Adrenal gland (tissue), 9 donors: ENCODE measurements at regions not wholly inside any gene's neighbourhood (a gene's known extent, or its start where the extent isn't known, plus 50 kb on each side); places are given as distances from the start of the nearest gene placed in this dataset.

Experiments
- DNase-seq, 7 donors: peaks; one replicate each; pipeline ENCODE4 v3.0.0-alpha.2; 2019 to 2020
- H3K27ac ChIP-seq, 5 donors: fragments of 200-600 bp; sonication (generic) in 4 of 5; 1 replicate in 3 of 5; 2 replicates in 2 of 5; pipeline versions ENCODE4 v1.5.1 to v1.8.0; 2016 to 2020; ENCODE audit warnings: mild to moderate bottlenecking in 1 of 5
- H3K27me3 ChIP-seq: fragments of 200-600 bp; 2 replicates; pipeline ENCODE4 v1.8.0; 2021
- H3K36me3 ChIP-seq, 2 donors: fragments of 200-600 bp; replicated peaks in 1 of 2; 1 replicate in 1 of 2; 2 replicates in 1 of 2; pipeline versions ENCODE4 v1.5.1 to v1.8.0; 2018 to 2022
- H3K4me1 ChIP-seq, 2 donors: fragments of 200-600 bp; replicated peaks in 1 of 2; 1 replicate in 1 of 2; 2 replicates in 1 of 2; pipeline versions ENCODE4 v1.5.1 to v1.8.0; 2018 to 2021
- H3K4me3 ChIP-seq, 4 donors: fragments of 200-600 bp; sonication (generic) in 3 of 4; one replicate each; pipeline ENCODE4 v1.5.1; 2016 to 2018
- H3K9me3 ChIP-seq, 3 donors: fragments of 200-600 bp; sonication (generic) in 1 of 3; replicated peaks in 1 of 3; 1 replicate in 2 of 3; 2 replicates in 1 of 3; pipeline versions ENCODE4 v1.5.1 to v1.8.0; 2016 to 2021
- POLR2A ChIP-seq, 2 donors: fragments of 450-650 bp; IDR thresholded peaks; one replicate each; pipeline ENCODE4 v1.6.1; 2017; ENCODE audit warnings: antibody characterized with exemption in 2 of 2, mild to moderate bottlenecking in 2 of 2, moderate library complexity in 1 of 2
- WGBS, 4 donors: extraction: QIAGEN DNeasy Blood & Tissue Kit in 2 of 4; methylation state at CpG; one replicate each; pipeline versions ENCODE4 v1.1.5 to v1.1.7; 2013 to 2017; 5-methylcytosine and 5-hydroxymethylcytosine counted together
- intact Hi-C, 2 donors: fragments of 100-400 bp; cut with DNase I; formaldehyde crosslinking; loops; one replicate each; pipeline versions ENCODE4 v1.14.1 to v1.15.0; 2022 to 2023
- TF ChIP-seq, protein P1 (sequence below), 6 experiments: fragments of 450-650 bp in 4 of 6; fragments of 200-600 bp in 2 of 6; sonication (generic) in 1 of 6; IDR thresholded peaks; 1 replicate in 5 of 6; 2 replicates in 1 of 6; pipeline versions ENCODE4 v1.5.1 to v1.8.0; 2016 to 2021; ENCODE audit warnings: antibody characterized with exemption in 6 of 6, mild to moderate bottlenecking in 2 of 6, moderate library complexity in 1 of 6
- donor health status: healthy with polysubstance abuse.
- donor health status: Bipolar disorder and iron deficiency.
- donor health status: DM: yes; HTN: yes; CAD: no.
- donor health status: DM: no; HTN: no; CAD: no.
- donor health status: DM: no; HTN: no; CAD: no.

GRCh38 chr18:71951001-71951400 lies 593.1 kb downstream of the CBLN2 start:
- H3K4me3 ChIP-seq = no peak overlapping the region
- H3K27ac ChIP-seq = no peak overlapping the region
- WGBS, 4 donors = 62 to 74% (median 72%) methylated on average over 6 of the region's 6 CpGs
- no peak for DNase-seq
- intact Hi-C loops = no loop called here
- no peaks in the 10 kb centered on the region for H3K36me3 ChIP-seq
- H3K9me3 ChIP-seq = no peaks in the 10 kb centered on the region
- no peaks in the 10 kb centered on the region for H3K27me3 ChIP-seq
- TF ChIP-seq, protein P1, sequence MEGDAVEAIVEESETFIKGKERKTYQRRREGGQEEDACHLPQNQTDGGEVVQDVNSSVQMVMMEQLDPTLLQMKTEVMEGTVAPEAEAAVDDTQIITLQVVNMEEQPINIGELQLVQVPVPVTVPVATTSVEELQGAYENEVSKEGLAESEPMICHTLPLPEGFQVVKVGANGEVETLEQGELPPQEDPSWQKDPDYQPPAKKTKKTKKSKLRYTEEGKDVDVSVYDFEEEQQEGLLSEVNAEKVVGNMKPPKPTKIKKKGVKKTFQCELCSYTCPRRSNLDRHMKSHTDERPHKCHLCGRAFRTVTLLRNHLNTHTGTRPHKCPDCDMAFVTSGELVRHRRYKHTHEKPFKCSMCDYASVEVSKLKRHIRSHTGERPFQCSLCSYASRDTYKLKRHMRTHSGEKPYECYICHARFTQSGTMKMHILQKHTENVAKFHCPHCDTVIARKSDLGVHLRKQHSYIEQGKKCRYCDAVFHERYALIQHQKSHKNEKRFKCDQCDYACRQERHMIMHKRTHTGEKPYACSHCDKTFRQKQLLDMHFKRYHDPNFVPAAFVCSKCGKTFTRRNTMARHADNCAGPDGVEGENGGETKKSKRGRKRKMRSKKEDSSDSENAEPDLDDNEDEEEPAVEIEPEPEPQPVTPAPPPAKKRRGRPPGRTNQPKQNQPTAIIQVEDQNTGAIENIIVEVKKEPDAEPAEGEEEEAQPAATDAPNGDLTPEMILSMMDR (IDR thresholded peaks at IDR 0.05) = no peak
- TF ChIP-seq POLR2A (IDR thresholded peaks at IDR 0.05) = no peak
- no peaks in the 10 kb centered on the region for H3K4me1 ChIP-seq

GRCh38 chr18:71942433-71942832 lies 601.7 kb downstream of the CBLN2 start:
- no peaks in the 10 kb centered on the region for H3K4me1 ChIP-seq
- TF ChIP-seq POLR2A (IDR thresholded peaks at IDR 0.05) = no peak
- TF ChIP-seq, protein P1 (IDR thresholded peaks at IDR 0.05) = no peak
- intact Hi-C loops = no loop called here
- no peak overlapping the region for H3K4me3 ChIP-seq
- no peak for DNase-seq
- 57 to 72% (median 67%) methylated on average over 1 of the region's 1 CpG for WGBS, 4 donors
- H3K9me3 ChIP-seq = peaks cover 0 to 4% (median 0%) of the 10 kb centered on the region in 3 donors
- no peaks in the 10 kb centered on the region for H3K27me3 ChIP-seq
- H3K27ac ChIP-seq = no peak overlapping the region
- no peaks in the 10 kb centered on the region for H3K36me3 ChIP-seq

GRCh38 chr18:71939483-71939882 lies 604.7 kb downstream of the CBLN2 start:
- Histone ChIP-seq H3K4me3 (no peak overlapping the region), H3K27me3 (no peaks in the 10 kb centered on the region), H3K4me1 (no peaks in the 10 kb centered on the region), H3K9me3 (peaks cover 0 to 4% (median 0%) of the 10 kb centered on the region in 3 donors), H3K36me3 (no peaks in the 10 kb centered on the region), H3K27ac (no peak overlapping the region)
- no peak for DNase-seq
- intact Hi-C loops = no loop called here
- TF ChIP-seq, protein P1 (IDR thresholded peaks at IDR 0.05) = no peak
- no peak for TF ChIP-seq POLR2A (IDR thresholded peaks at IDR 0.05)

- no peaks in the 10 kb centered on the region for H3K27me3 ChIP-seq
- 56 to 61% (median 56%) methylated on average over 2 of the region's 2 CpGs for WGBS, 4 donors
Measured at GRCh38 chr18:71936744-71937143, 607.4 kb downstream of the CBLN2 start.

More at GRCh38 chr18:71936744-71937143, 607.4 kb downstream of the CBLN2 start:
- TF ChIP-seq, protein P1 (IDR thresholded peaks at IDR 0.05) = no peak
- no peak for TF ChIP-seq POLR2A (IDR thresholded peaks at IDR 0.05)
- intact Hi-C loops = no loop called here
- peaks cover 0 to 4% (median 0%) of the 10 kb centered on the region in 3 donors for H3K9me3 ChIP-seq
- DNase-seq = no peak
- no peaks in the 10 kb centered on the region for H3K36me3 ChIP-seq
- no peak overlapping the region for H3K4me3 ChIP-seq
- no peak overlapping the region for H3K27ac ChIP-seq
- no peaks in the 10 kb centered on the region for H3K4me1 ChIP-seq
